Sigmoid colon (tissue), 6 donors: ENCODE measurements at regions not wholly inside any gene's neighbourhood (a gene's known extent, or its start where the extent isn't known, plus 50 kb on each side); places are given as distances from the start of the nearest gene placed in this dataset.

Experiments used
- DNase-seq: peaks from one replicate; pipeline ENCODE4 v3.0.0-alpha.2; 2019
- H3K27ac ChIP-seq, 4 donors: fragments of 200-600 bp; sonication (generic); one replicate each; pipeline ENCODE4 v1.5.1; 2016 to 2019; ENCODE audit warnings: mild to moderate bottlenecking in 1 of 4
- H3K27me3 ChIP-seq, 3 donors: fragments of 200-600 bp; sonication (generic); one replicate each; pipeline ENCODE4 v1.5.1; 2019; ENCODE audit warnings: mild to moderate bottlenecking in 1 of 3
- H3K36me3 ChIP-seq, 4 donors: fragments of 200-600 bp; sonication (generic); one replicate each; pipeline ENCODE4 v1.5.1; 2016 to 2019
- H3K4me1 ChIP-seq, 4 donors: fragments of 200-600 bp; sonication (generic); one replicate each; pipeline ENCODE4 v1.5.1; 2017 to 2019
- H3K4me3 ChIP-seq, 4 donors: fragments of 200-600 bp; sonication (generic); one replicate each; pipeline ENCODE4 v1.5.1; 2017 to 2019; ENCODE audit warnings: mild to moderate bottlenecking in 2 of 4, moderate library complexity in 1 of 4
- H3K9me3 ChIP-seq, 4 donors: fragments of 200-600 bp in 3 of 4; sonication (generic) in 3 of 4; one replicate each; pipeline versions ENCODE4 v1.5.1 to v1.6.1; 2013 to 2019
- EP300 ChIP-seq, 4 donors: sonication (generic); formaldehyde crosslinking; IDR thresholded peaks; one replicate each; pipeline ENCODE4 v1.6.1; 2017; ENCODE audit warnings: antibody characterized with exemption in 4 of 4
- POLR2A ChIP-seq, 2 donors: fragments of 450-650 bp; IDR thresholded peaks; one replicate each; pipeline ENCODE4 v1.6.1; 2016; ENCODE audit warnings: antibody characterized with exemption in 2 of 2, mild to moderate bottlenecking in 2 of 2, moderate library complexity in 2 of 2
- POLR2AphosphoS5 ChIP-seq, 4 donors: sonication (generic); formaldehyde crosslinking; IDR thresholded peaks; one replicate each; pipeline ENCODE4 v1.6.1; 2017; ENCODE audit warnings: antibody characterized with exemption in 4 of 4
- WGBS, 2 donors: extraction: QIAGEN DNeasy Blood & Tissue Kit; methylation state at CpG; one replicate each; pipeline ENCODE4 v1.1.7; 2013; 5-methylcytosine and 5-hydroxymethylcytosine counted together
- intact Hi-C: fragments of 100-400 bp; cut with DNase I; formaldehyde crosslinking; loops from one replicate; pipeline ENCODE4 v1.15.1; 2023
- TF ChIP-seq, protein P1 (sequence below), 4 experiments: fragments of 450-650 bp in 3 of 4; fragments of 200-600 bp in 1 of 4; IDR thresholded peaks; one replicate each; pipeline ENCODE4 v1.5.1; 2016 to 2019; ENCODE audit warnings: antibody characterized with exemption in 4 of 4, mild to moderate bottlenecking in 3 of 4, moderate library complexity in 2 of 4
- donor health status: healthy with polysubstance abuse.
- donor health status: healthy.

DNA sequence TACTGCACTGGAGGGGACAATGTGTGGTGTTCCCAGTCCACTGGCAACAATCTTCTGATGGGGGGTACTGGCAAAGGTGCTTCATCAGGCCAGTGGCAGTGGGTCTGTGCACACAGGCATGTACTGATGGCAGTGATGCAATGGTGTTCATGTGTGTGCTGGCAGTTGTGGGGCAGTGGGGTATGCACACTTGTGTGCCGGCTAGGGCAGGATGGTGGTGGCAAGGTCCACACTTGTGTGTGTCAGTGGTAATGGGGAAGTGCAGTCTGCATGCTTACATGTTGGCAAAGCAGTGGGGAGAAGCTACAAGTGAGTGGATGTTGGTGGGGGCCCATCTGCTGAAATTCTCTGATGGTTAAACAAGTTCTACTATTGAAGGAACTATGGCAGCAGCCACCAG lies 504.6 kb upstream of the ZNF462 start:
- Histone ChIP-seq H3K36me3 (no peaks in the 10 kb centered on the region), H3K4me3 (no peak overlapping the region), H3K4me1 (no peaks in the 10 kb centered on the region), H3K9me3 (no peaks in the 10 kb centered on the region), H3K27ac (no peak overlapping the region), H3K27me3 (no peaks in the 10 kb centered on the region)
- no peak for DNase-seq
- TF ChIP-seq POLR2A (IDR thresholded peaks at IDR 0.05): no peak
- no peak for TF ChIP-seq EP300 (IDR thresholded peaks at IDR 0.05)
- TF ChIP-seq, protein P1, sequence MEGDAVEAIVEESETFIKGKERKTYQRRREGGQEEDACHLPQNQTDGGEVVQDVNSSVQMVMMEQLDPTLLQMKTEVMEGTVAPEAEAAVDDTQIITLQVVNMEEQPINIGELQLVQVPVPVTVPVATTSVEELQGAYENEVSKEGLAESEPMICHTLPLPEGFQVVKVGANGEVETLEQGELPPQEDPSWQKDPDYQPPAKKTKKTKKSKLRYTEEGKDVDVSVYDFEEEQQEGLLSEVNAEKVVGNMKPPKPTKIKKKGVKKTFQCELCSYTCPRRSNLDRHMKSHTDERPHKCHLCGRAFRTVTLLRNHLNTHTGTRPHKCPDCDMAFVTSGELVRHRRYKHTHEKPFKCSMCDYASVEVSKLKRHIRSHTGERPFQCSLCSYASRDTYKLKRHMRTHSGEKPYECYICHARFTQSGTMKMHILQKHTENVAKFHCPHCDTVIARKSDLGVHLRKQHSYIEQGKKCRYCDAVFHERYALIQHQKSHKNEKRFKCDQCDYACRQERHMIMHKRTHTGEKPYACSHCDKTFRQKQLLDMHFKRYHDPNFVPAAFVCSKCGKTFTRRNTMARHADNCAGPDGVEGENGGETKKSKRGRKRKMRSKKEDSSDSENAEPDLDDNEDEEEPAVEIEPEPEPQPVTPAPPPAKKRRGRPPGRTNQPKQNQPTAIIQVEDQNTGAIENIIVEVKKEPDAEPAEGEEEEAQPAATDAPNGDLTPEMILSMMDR (IDR thresholded peaks at IDR 0.05): no peak
- no peak for TF ChIP-seq POLR2AphosphoS5 (IDR thresholded peaks at IDR 0.05)
- intact Hi-C loops: no loop called here
- 94 to 95% methylated on average over 1 of the region's 1 CpG for WGBS, 2 donors

DNA sequence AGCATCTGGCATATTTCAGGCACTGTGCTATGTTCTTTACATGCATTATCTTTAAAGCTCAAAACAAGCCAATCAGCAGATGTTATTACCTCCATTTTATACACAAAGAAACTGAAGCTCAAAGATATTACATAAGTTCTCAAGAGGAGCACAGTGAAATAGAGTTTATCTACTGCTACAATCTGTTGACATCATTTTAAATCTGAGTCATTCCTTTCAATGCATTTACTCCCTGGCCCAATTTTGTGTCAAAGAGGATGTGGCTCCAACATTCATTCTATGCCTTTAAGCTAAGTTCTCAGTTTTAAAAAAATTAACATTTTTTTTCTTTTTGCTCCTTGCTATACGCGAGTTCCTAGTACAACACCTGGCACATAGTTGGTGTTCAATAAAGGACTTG lies 486.3 kb upstream of the ZNF462 start:
- DNase-seq: no peak
- intact Hi-C loops: no loop called here
- H3K36me3 ChIP-seq: no peaks in the 10 kb centered on the region
- H3K27me3 ChIP-seq: no peaks in the 10 kb centered on the region
- no peak overlapping the region for H3K27ac ChIP-seq
- TF ChIP-seq, protein P1 (IDR thresholded peaks at IDR 0.05): no peak
- TF ChIP-seq EP300 (IDR thresholded peaks at IDR 0.05) (no peak), POLR2A (IDR thresholded peaks at IDR 0.05) (no peak), POLR2AphosphoS5 (IDR thresholded peaks at IDR 0.05) (no peak)
- H3K4me3 ChIP-seq: no peak overlapping the region
- H3K4me1 ChIP-seq: no peaks in the 10 kb centered on the region
- 90 to 95% methylated on average over 2 of the region's 2 CpGs for WGBS, 2 donors
- peaks cover 0 to 3% (median 1%) of the 10 kb centered on the region in 4 donors for H3K9me3 ChIP-seq

DNA sequence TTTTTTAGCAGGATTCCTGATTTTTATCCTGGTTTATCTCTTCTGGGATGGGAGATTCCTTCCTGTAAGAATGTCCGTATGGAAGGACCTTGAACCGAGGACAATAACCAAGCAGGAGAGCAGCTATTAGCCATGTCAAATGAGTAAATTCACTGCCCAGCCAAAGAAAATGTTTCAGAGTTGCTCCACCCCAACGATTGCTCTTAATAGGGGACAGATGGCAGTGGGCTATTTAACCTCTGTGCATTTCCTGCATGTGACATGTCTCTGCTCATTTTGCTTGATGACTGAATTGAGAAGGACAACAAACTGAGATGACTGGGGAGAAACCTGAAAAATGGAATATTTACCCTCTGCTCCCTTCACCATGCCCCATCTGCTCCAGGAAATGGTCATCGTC lies 479.9 kb upstream of the ZNF462 start:
- WGBS, 2 donors: 76 to 87% methylated on average over 4 of the region's 4 CpGs
- Histone ChIP-seq H3K9me3 (no peaks in the 10 kb centered on the region), H3K4me3 (no peak overlapping the region), H3K4me1 (no peaks in the 10 kb centered on the region), H3K27me3 (no peaks in the 10 kb centered on the region), H3K36me3 (no peaks in the 10 kb centered on the region), H3K27ac (no peak overlapping the region)
- TF ChIP-seq POLR2A (IDR thresholded peaks at IDR 0.05) (no peak), EP300 (IDR thresholded peaks at IDR 0.05) (no peak), POLR2AphosphoS5 (IDR thresholded peaks at IDR 0.05) (no peak)
- TF ChIP-seq, protein P1 (IDR thresholded peaks at IDR 0.05): no peak
- intact Hi-C loops: no loop called here
- no peak for DNase-seq

DNA sequence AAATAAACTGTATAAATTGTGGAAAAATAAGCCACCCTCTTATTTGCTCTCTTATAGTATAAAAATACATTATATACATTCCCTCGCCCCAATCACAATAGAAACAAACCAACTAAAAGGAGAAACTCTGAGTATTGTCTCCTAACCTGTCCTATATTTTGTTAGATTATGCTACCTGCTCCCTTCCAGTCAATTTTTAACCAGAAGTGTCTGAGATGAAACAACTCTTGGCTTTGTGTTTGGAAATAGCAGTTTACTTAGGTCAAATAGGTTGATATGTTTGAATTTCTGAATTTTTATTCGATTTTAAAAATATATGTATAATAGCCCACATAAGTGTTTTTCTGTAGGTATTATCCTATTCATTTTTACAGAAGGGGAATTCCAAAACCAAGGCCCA lies 475.0 kb upstream of the ZNF462 start:
- no peaks in the 10 kb centered on the region for H3K36me3 ChIP-seq
- no peaks in the 10 kb centered on the region for H3K27me3 ChIP-seq
- no peak overlapping the region for H3K4me3 ChIP-seq
- WGBS, 2 donors: 71 to 79% methylated on average over 2 of the region's 2 CpGs
- no peak for DNase-seq
- intact Hi-C loops: no loop called here
- no peaks in the 10 kb centered on the region for H3K4me1 ChIP-seq
- TF ChIP-seq EP300 (IDR thresholded peaks at IDR 0.05) (no peak), POLR2A (IDR thresholded peaks at IDR 0.05) (no peak), POLR2AphosphoS5 (IDR thresholded peaks at IDR 0.05) (no peak)
- TF ChIP-seq, protein P1 (IDR thresholded peaks at IDR 0.05): no peak
- H3K9me3 ChIP-seq: no peaks in the 10 kb centered on the region
- no peak overlapping the region for H3K27ac ChIP-seq

GRCh38 chr9:106393226-106393625 lies 469.7 kb upstream of the ZNF462 start:
- Histone ChIP-seq H3K4me1 (no peaks in the 10 kb centered on the region), H3K9me3 (no peaks in the 10 kb centered on the region), H3K4me3 (no peak overlapping the region), H3K27me3 (no peaks in the 10 kb centered on the region), H3K36me3 (no peaks in the 10 kb centered on the region), H3K27ac (no peak overlapping the region)
- TF ChIP-seq POLR2A (IDR thresholded peaks at IDR 0.05): no peak
- TF ChIP-seq EP300 (IDR thresholded peaks at IDR 0.05): no peak
- TF ChIP-seq, protein P1 (IDR thresholded peaks at IDR 0.05): no peak
- intact Hi-C loops: no loop called here
- 79 to 88% methylated on average over 2 of the region's 2 CpGs for WGBS, 2 donors
- no peak for DNase-seq
